Liver (tissue), 3 donors: ENCODE measurements at regions not wholly inside any gene's neighbourhood (a gene's known extent, or its start where the extent isn't known, plus 50 kb on each side); places are given as distances from the start of the nearest gene placed in this dataset.

Experiments used
- EGR1 ChIP-seq, 2 donors: IDR thresholded peaks; 2 replicates each; pipeline ENCODE4 v1.6.1; 2016 to 2018; ENCODE audit warnings: antibody characterized with exemption in 2 of 2, low read depth in 2 of 2
- GABPA ChIP-seq, 2 donors: IDR thresholded peaks in 1 of 2; conservative IDR thresholded peaks in 1 of 2; 2 replicates each; pipeline ENCODE4 v1.6.1; 2016; ENCODE audit warnings: antibody characterized with exemption in 2 of 2, mild to moderate bottlenecking in 1 of 2, moderate library complexity in 1 of 2
- HNF4A ChIP-seq, 2 donors: conservative IDR thresholded peaks; 2 replicates each; pipeline ENCODE4 v1.6.1; 2016; ENCODE audit warnings: antibody characterized with exemption in 2 of 2, mild to moderate bottlenecking in 2 of 2
- JUND ChIP-seq, 2 donors: IDR thresholded peaks; 2 replicates each; pipeline ENCODE4 v1.6.1; 2016; ENCODE audit warnings: antibody characterized with exemption in 2 of 2
- RAD21 ChIP-seq, 2 donors: IDR thresholded peaks; 2 replicates each; pipeline ENCODE4 v1.6.1; 2016; ENCODE audit warnings: antibody characterized with exemption in 2 of 2, mild to moderate bottlenecking in 2 of 2
- RXRA ChIP-seq, 2 donors: IDR thresholded peaks; 2 replicates each; pipeline ENCODE4 v1.6.1; 2017 to 2018; ENCODE audit warnings: antibody characterized with exemption in 2 of 2, mild to moderate bottlenecking in 1 of 2
- SP1 ChIP-seq: IDR thresholded peaks from 2 replicates; pipeline ENCODE4 v1.6.1; 2018; ENCODE audit warnings: antibody characterized with exemption, mild to moderate bottlenecking
- TAF1 ChIP-seq: conservative IDR thresholded peaks from 2 replicates; pipeline ENCODE4 v1.6.1; 2016; ENCODE audit warnings: antibody characterized with exemption, mild to moderate bottlenecking
- YY1 ChIP-seq: IDR thresholded peaks from 2 replicates; pipeline ENCODE4 v1.6.1; 2016; ENCODE audit warnings: antibody characterized with exemption, mild to moderate bottlenecking
- TF ChIP-seq, protein P1 (sequence below): fragments of 150-350 bp; IDR thresholded peaks from 2 replicates; pipeline ENCODE4 v1.5.1; 2017; ENCODE audit warnings: improper control_type of control experiment, low read depth, low read length; ENCODE audit not compliant: missing input control
- TF ChIP-seq, protein P2 (sequence below): IDR thresholded peaks from 2 replicates; pipeline ENCODE4 v1.6.1; 2016; ENCODE audit warnings: antibody characterized with exemption, mild to moderate bottlenecking
- TF ChIP-seq, protein P3 (sequence below): IDR thresholded peaks from 2 replicates; pipeline ENCODE4 v1.6.1; 2016; ENCODE audit warnings: antibody characterized with exemption
- TF ChIP-seq, protein P4 (sequence below): IDR thresholded peaks from 2 replicates; pipeline ENCODE4 v1.6.1; 2016; ENCODE audit warnings: antibody characterized with exemption
- donor health status: healthy.
- donor health status: healthy.

DNA sequence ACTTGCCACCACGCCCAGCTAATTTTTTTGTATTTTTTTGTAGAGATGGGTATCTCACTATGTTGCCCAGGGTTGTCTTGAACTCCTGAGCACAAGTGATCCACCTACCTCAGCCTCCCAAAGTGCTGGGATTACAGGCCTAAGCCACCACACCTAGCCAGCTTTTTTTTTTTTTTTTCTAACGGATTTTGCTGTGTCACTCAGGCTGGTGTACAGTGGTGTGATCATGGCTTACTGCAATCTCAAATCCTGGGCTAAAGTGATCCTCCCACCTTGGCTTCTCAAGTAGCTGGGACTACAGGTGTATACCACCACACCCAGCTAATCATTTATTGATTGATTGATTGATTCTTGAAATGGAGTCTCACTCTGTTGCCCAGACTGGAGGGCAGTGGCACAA is 106.0 kb upstream of the TRIM24 start:
- TF ChIP-seq EGR1 (IDR thresholded peaks at IDR 0.05; ENCODE audit: low read depth in 2 of 2) = no peak
- TF ChIP-seq, protein P1, sequence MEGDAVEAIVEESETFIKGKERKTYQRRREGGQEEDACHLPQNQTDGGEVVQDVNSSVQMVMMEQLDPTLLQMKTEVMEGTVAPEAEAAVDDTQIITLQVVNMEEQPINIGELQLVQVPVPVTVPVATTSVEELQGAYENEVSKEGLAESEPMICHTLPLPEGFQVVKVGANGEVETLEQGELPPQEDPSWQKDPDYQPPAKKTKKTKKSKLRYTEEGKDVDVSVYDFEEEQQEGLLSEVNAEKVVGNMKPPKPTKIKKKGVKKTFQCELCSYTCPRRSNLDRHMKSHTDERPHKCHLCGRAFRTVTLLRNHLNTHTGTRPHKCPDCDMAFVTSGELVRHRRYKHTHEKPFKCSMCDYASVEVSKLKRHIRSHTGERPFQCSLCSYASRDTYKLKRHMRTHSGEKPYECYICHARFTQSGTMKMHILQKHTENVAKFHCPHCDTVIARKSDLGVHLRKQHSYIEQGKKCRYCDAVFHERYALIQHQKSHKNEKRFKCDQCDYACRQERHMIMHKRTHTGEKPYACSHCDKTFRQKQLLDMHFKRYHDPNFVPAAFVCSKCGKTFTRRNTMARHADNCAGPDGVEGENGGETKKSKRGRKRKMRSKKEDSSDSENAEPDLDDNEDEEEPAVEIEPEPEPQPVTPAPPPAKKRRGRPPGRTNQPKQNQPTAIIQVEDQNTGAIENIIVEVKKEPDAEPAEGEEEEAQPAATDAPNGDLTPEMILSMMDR = no peak
- no peak for TF ChIP-seq RXRA (IDR thresholded peaks at IDR 0.05)
- TF ChIP-seq YY1 = no peak
- TF ChIP-seq GABPA (IDR thresholded peaks at IDR 0.05 in 1 of 2, conservative IDR thresholded peaks at IDR 0.05 in 1 of 2) = no peak
- TF ChIP-seq HNF4A (conservative IDR thresholded peaks at IDR 0.05) = no peak
- TF ChIP-seq, protein P2, sequence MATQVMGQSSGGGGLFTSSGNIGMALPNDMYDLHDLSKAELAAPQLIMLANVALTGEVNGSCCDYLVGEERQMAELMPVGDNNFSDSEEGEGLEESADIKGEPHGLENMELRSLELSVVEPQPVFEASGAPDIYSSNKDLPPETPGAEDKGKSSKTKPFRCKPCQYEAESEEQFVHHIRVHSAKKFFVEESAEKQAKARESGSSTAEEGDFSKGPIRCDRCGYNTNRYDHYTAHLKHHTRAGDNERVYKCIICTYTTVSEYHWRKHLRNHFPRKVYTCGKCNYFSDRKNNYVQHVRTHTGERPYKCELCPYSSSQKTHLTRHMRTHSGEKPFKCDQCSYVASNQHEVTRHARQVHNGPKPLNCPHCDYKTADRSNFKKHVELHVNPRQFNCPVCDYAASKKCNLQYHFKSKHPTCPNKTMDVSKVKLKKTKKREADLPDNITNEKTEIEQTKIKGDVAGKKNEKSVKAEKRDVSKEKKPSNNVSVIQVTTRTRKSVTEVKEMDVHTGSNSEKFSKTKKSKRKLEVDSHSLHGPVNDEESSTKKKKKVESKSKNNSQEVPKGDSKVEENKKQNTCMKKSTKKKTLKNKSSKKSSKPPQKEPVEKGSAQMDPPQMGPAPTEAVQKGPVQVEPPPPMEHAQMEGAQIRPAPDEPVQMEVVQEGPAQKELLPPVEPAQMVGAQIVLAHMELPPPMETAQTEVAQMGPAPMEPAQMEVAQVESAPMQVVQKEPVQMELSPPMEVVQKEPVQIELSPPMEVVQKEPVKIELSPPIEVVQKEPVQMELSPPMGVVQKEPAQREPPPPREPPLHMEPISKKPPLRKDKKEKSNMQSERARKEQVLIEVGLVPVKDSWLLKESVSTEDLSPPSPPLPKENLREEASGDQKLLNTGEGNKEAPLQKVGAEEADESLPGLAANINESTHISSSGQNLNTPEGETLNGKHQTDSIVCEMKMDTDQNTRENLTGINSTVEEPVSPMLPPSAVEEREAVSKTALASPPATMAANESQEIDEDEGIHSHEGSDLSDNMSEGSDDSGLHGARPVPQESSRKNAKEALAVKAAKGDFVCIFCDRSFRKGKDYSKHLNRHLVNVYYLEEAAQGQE = no peak
- TF ChIP-seq, protein P3, sequence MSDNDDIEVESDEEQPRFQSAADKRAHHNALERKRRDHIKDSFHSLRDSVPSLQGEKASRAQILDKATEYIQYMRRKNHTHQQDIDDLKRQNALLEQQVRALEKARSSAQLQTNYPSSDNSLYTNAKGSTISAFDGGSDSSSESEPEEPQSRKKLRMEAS = no peak
- TF ChIP-seq RAD21 (IDR thresholded peaks at IDR 0.05) = no peak
- no peak for TF ChIP-seq JUND (IDR thresholded peaks at IDR 0.05)
- TF ChIP-seq SP1 = no peak
- TF ChIP-seq TAF1 = no peak
- TF ChIP-seq, protein P4, sequence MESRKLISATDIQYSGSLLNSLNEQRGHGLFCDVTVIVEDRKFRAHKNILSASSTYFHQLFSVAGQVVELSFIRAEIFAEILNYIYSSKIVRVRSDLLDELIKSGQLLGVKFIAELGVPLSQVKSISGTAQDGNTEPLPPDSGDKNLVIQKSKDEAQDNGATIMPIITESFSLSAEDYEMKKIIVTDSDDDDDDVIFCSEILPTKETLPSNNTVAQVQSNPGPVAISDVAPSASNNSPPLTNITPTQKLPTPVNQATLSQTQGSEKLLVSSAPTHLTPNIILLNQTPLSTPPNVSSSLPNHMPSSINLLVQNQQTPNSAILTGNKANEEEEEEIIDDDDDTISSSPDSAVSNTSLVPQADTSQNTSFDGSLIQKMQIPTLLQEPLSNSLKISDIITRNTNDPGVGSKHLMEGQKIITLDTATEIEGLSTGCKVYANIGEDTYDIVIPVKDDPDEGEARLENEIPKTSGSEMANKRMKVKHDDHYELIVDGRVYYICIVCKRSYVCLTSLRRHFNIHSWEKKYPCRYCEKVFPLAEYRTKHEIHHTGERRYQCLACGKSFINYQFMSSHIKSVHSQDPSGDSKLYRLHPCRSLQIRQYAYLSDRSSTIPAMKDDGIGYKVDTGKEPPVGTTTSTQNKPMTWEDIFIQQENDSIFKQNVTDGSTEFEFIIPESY = no peak
